Gastrocnemius medialis (tissue), 4 donors: ENCODE measurements at regions not wholly inside any gene's neighbourhood (a gene's known extent, or its start where the extent isn't known, plus 50 kb on each side); places are given as distances from the start of the nearest gene placed in this dataset.

ENCODE experiments used
- ATAC-seq, 2 donors: fragments of 150-250 bp; one replicate each; pipeline ENCODE4 v1.9.1; 2016
- DNase-seq, 2 donors: peaks; one replicate each; pipeline ENCODE4 v3.0.0-alpha.2; 2019
- H3K27ac ChIP-seq, 4 donors: fragments of 200-600 bp; sonication (generic); 1 replicate in 1 of 4; 2 replicates in 3 of 4; pipeline ENCODE4 v1.5.1; 2016 to 2018; ENCODE audit warnings: mild to moderate bottlenecking in 2 of 4, moderate library complexity in 1 of 4
- H3K27me3 ChIP-seq, 3 donors: fragments of 200-600 bp; sonication (generic) in 2 of 3; 1 replicate in 1 of 3; 2 replicates in 2 of 3; pipeline versions ENCODE4 v1.5.1 to v1.6.0; 2016 to 2019; ENCODE audit warnings: mild to moderate bottlenecking in 1 of 3, moderate library complexity in 1 of 3
- H3K36me3 ChIP-seq, 2 donors: fragments of 200-600 bp; sonication (generic) in 1 of 2; one replicate each; pipeline ENCODE4 v1.5.1; 2017 to 2018
- H3K4me1 ChIP-seq, 2 donors: fragments of 200-600 bp; sonication (generic) in 1 of 2; one replicate each; pipeline ENCODE4 v1.5.1; 2016 to 2017; ENCODE audit warnings: mild to moderate bottlenecking in 2 of 2
- H3K4me3 ChIP-seq, 4 donors: fragments of 200-600 bp; sonication (generic) in 3 of 4; 1 replicate in 1 of 4; 2 replicates in 3 of 4; pipeline ENCODE4 v1.5.1; 2016 to 2019; ENCODE audit warnings: mild to moderate bottlenecking in 2 of 4
- H3K9me3 ChIP-seq, 3 donors: fragments of 200-600 bp; sonication (generic) in 2 of 3; 1 replicate in 1 of 3; 2 replicates in 2 of 3; pipeline ENCODE4 v1.5.1; 2016 to 2019
- CTCF ChIP-seq, 5 experiments: fragments of 450-650 bp in 3 of 5; fragments of 200-600 bp in 2 of 5; sonication (generic) in 2 of 5; IDR thresholded peaks in 4 of 5; conservative IDR thresholded peaks in 1 of 5; 1 replicate in 4 of 5; 2 replicates in 1 of 5; pipeline ENCODE4 v1.5.1; 2016 to 2019; ENCODE audit warnings: antibody characterized with exemption in 5 of 5, mild to moderate bottlenecking in 3 of 5, moderate library complexity in 3 of 5
- POLR2A ChIP-seq, 2 donors: fragments of 450-650 bp; IDR thresholded peaks; one replicate each; pipeline ENCODE4 v1.6.1; 2017; ENCODE audit warnings: antibody characterized with exemption in 2 of 2, mild to moderate bottlenecking in 2 of 2, moderate library complexity in 2 of 2
- in situ Hi-C, 4 donors: fragments of 200-750 bp; cut with MboI; loops; one replicate each; pipeline versions ENCODE4 v1.15.0 to v1.8.0; 2017; ENCODE audit warnings: low sequenced_read_pairs in 4 of 4
- intact Hi-C: fragments of 100-400 bp; cut with DNase I; formaldehyde crosslinking; loops from one replicate; pipeline ENCODE4 v1.15.1; 2023; ENCODE audit warnings: low total_unique reads

- ATAC-seq (no peak), DNase-seq (no peak)
- H3K27me3 ChIP-seq: no peaks in the 10 kb centered on the region
- intact Hi-C loops: no loop called here
- no peak for TF ChIP-seq CTCF (IDR thresholded peaks at IDR 0.05 in 4 of 5, conservative IDR thresholded peaks at IDR 0.05 in 1 of 5)
- TF ChIP-seq POLR2A (IDR thresholded peaks at IDR 0.05): no peak
- no peaks in the 10 kb centered on the region for H3K4me1 ChIP-seq
- H3K9me3 ChIP-seq: no peaks in the 10 kb centered on the region
- H3K36me3 ChIP-seq: no peaks in the 10 kb centered on the region
- in situ Hi-C loops: no loop called here
- no peak overlapping the region for H3K4me3 ChIP-seq
- no peak overlapping the region for H3K27ac ChIP-seq
Measured at GRCh38 chr7:113491305-113491704, 373.0 kb upstream of the SMIM30 start.

GRCh38 chr7:113487925-113488731 is 369.8 kb upstream of the SMIM30 start:
- TF ChIP-seq CTCF (IDR thresholded peaks at IDR 0.05 in 4 of 5, conservative IDR thresholded peaks at IDR 0.05 in 1 of 5) (no peak), POLR2A (IDR thresholded peaks at IDR 0.05) (no peak)
- in situ Hi-C loops: no loop called here
- DNase-seq: no peak
- Histone ChIP-seq H3K4me1 (no peaks in the 10 kb centered on the region), H3K27me3 (no peaks in the 10 kb centered on the region), H3K36me3 (no peaks in the 10 kb centered on the region), H3K4me3 (no peak overlapping the region), H3K27ac (no peak overlapping the region), H3K9me3 (no peaks in the 10 kb centered on the region)
- intact Hi-C loops: no loop called here
- no peak for ATAC-seq

GRCh38 chr7:113486548-113486947 is 368.2 kb upstream of the SMIM30 start:
- DNase-seq: no peak
- Histone ChIP-seq H3K27ac (no peak overlapping the region), H3K4me3 (no peak overlapping the region), H3K4me1 (no peaks in the 10 kb centered on the region), H3K36me3 (no peaks in the 10 kb centered on the region), H3K9me3 (no peaks in the 10 kb centered on the region), H3K27me3 (no peaks in the 10 kb centered on the region)
- intact Hi-C loops: no loop called here
- no peak for TF ChIP-seq CTCF (IDR thresholded peaks at IDR 0.05 in 4 of 5, conservative IDR thresholded peaks at IDR 0.05 in 1 of 5)
- no peak for TF ChIP-seq POLR2A (IDR thresholded peaks at IDR 0.05)
- in situ Hi-C loops: no loop called here
- no peak for ATAC-seq

GRCh38 chr7:113483657-113484056 is 365.3 kb upstream of the SMIM30 start:
- ATAC-seq (no peak), DNase-seq (no peak)
- no peak overlapping the region for H3K4me3 ChIP-seq
- H3K4me1 ChIP-seq: no peaks in the 10 kb centered on the region
- no peaks in the 10 kb centered on the region for H3K27me3 ChIP-seq
- H3K27ac ChIP-seq: no peak overlapping the region
- intact Hi-C loops: no loop called here
- in situ Hi-C loops: no loop called here
- H3K9me3 ChIP-seq: no peaks in the 10 kb centered on the region
- no peak for TF ChIP-seq POLR2A (IDR thresholded peaks at IDR 0.05)
- TF ChIP-seq CTCF (IDR thresholded peaks at IDR 0.05 in 4 of 5, conservative IDR thresholded peaks at IDR 0.05 in 1 of 5): no peak
- no peaks in the 10 kb centered on the region for H3K36me3 ChIP-seq

DNA sequence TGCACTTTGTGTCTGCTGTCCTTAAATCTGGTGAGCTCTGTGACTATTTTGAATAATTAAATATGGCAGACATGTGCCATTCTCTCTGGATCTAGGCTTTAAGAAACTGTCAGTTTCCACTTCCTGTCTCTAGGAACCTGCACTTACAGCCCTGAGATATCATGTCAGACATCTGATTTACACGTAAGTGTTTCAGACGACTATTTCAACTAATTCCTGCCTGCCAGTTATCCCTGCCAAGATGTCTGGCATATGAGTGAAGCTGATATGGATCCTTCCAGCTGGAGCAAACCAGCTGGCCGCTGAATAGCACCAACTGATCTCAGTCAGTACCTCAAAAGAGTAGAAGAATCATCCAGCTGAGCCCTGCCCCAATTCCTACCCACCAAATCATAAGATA is 362.2 kb upstream of the SMIM30 start:
- ATAC-seq: no peak
- intact Hi-C loops: no loop called here
- Histone ChIP-seq H3K27me3 (no peaks in the 10 kb centered on the region), H3K4me1 (no peaks in the 10 kb centered on the region), H3K36me3 (no peaks in the 10 kb centered on the region), H3K4me3 (no peak overlapping the region), H3K27ac (no peak overlapping the region), H3K9me3 (no peaks in the 10 kb centered on the region)
- no peak for TF ChIP-seq CTCF (IDR thresholded peaks at IDR 0.05 in 4 of 5, conservative IDR thresholded peaks at IDR 0.05 in 1 of 5)
- no peak for TF ChIP-seq POLR2A (IDR thresholded peaks at IDR 0.05)
- no peak for DNase-seq
- in situ Hi-C loops: no loop called here
